ENCODE measurements at regions not wholly inside any gene's neighbourhood (a gene's known extent, or its start where the extent isn't known, plus 50 kb on each side); places are given as distances from the start of the nearest gene placed in this dataset.

GRCh38 chr5:112647428-112647827 is 90.3 kb upstream of the APC start:
- H3K4me1 ChIP-seq (ENCODE audit: insufficient read depth, low read length) = no peaks in the 10 kb centered on the region
- FAIRE-seq (no peak), DNase-seq (ENCODE audit: low read depth) (no peak)
- H3K27ac ChIP-seq (ENCODE audit: low read depth, low read length) = no peak overlapping the region
- H3K4me3 ChIP-seq (ENCODE audit: insufficient read depth, low read depth, low read length) = no peak overlapping the region
- Mint-ChIP-seq H3K9me3 (ENCODE audit: unreplicated experiment) (no peaks in the 10 kb centered on the region), H3K27me3 (ENCODE audit: low read depth, unreplicated experiment) (peaks cover 4% of the 10 kb centered on the region), H3K4me1 (ENCODE audit: low read depth, unreplicated experiment) (peaks cover 2% of the 10 kb centered on the region), H3K4me3 (ENCODE audit: unreplicated experiment) (no peak overlapping the region), H3K36me3 (ENCODE audit: low read depth, unreplicated experiment) (no peaks in the 10 kb centered on the region), H3K27ac (ENCODE audit: unreplicated experiment) (no peak overlapping the region)
- no peak overlapping the region for H2AFZ ChIP-seq (ENCODE audit: low read depth, low read length)
- H3K36me3 ChIP-seq (ENCODE audit: insufficient read depth, low read length) = no peaks in the 10 kb centered on the region
- H3K27me3 ChIP-seq (ENCODE audit: insufficient read depth, low read length) = no peaks in the 10 kb centered on the region
- H3K79me2 ChIP-seq (ENCODE audit: insufficient read depth, low read length) = no peaks in the 10 kb centered on the region
- no peak overlapping the region for H3K4me2 ChIP-seq (ENCODE audit: low read length)
- TF ChIP-seq EZH2 (IDR thresholded peaks at IDR 0.05; ENCODE audit: insufficient read depth, low read length) (no peak), CTCF (IDR thresholded peaks at IDR 0.05; ENCODE audit: insufficient read depth, low read depth, low read length) (no peak)
- no peaks in the 10 kb centered on the region for H4K20me1 ChIP-seq (ENCODE audit: insufficient read depth, low read length)
- H3K9me3 ChIP-seq (ENCODE audit: insufficient read depth, low read depth, low read length) = no peaks in the 10 kb centered on the region
- no peak overlapping the region for H3K9ac ChIP-seq (ENCODE audit: low read length)

GRCh38 chr5:112648264-112648663 is 89.4 kb upstream of the APC start:
- Mint-ChIP-seq H3K9me3 (ENCODE audit: unreplicated experiment) (no peaks in the 10 kb centered on the region), H3K4me3 (ENCODE audit: unreplicated experiment) (no peak overlapping the region), H3K4me1 (ENCODE audit: low read depth, unreplicated experiment) (peaks cover 2% of the 10 kb centered on the region), H3K36me3 (ENCODE audit: low read depth, unreplicated experiment) (no peaks in the 10 kb centered on the region), H3K27me3 (ENCODE audit: low read depth, unreplicated experiment) (peaks cover 4% of the 10 kb centered on the region), H3K27ac (ENCODE audit: unreplicated experiment) (no peak overlapping the region)
- Histone ChIP-seq H3K79me2 (ENCODE audit: insufficient read depth, low read length) (no peaks in the 10 kb centered on the region), H3K9ac (ENCODE audit: low read length) (no peak overlapping the region), H3K4me1 (ENCODE audit: insufficient read depth, low read length) (no peaks in the 10 kb centered on the region), H3K27me3 (ENCODE audit: insufficient read depth, low read length) (no peaks in the 10 kb centered on the region), H4K20me1 (ENCODE audit: insufficient read depth, low read length) (no peaks in the 10 kb centered on the region), H2AFZ (ENCODE audit: low read depth, low read length) (no peak overlapping the region), H3K4me3 (ENCODE audit: insufficient read depth, low read depth, low read length) (no peak overlapping the region), H3K36me3 (ENCODE audit: insufficient read depth, low read length) (no peaks in the 10 kb centered on the region), H3K9me3 (ENCODE audit: insufficient read depth, low read depth, low read length) (no peaks in the 10 kb centered on the region), H3K27ac (ENCODE audit: low read depth, low read length) (no peak overlapping the region), H3K4me2 (ENCODE audit: low read length) (no peak overlapping the region)
- TF ChIP-seq EZH2 (IDR thresholded peaks at IDR 0.05; ENCODE audit: insufficient read depth, low read length) (no peak), CTCF (IDR thresholded peaks at IDR 0.05; ENCODE audit: insufficient read depth, low read depth, low read length) (no peak)
- DNase-seq (ENCODE audit: low read depth) = no peak
- no peak for FAIRE-seq

- H3K27me3 Mint-ChIP-seq (ENCODE audit: low read depth, unreplicated experiment) = peaks cover 4% of the 10 kb centered on the region
- H3K27me3 ChIP-seq (ENCODE audit: insufficient read depth, low read length) = no peaks in the 10 kb centered on the region
- H3K27ac Mint-ChIP-seq (ENCODE audit: unreplicated experiment) = no peak overlapping the region
- H3K9ac ChIP-seq (ENCODE audit: low read length) = no peak overlapping the region
- no peak overlapping the region for H3K4me2 ChIP-seq (ENCODE audit: low read length)
- H3K9me3 Mint-ChIP-seq (ENCODE audit: unreplicated experiment) = no peaks in the 10 kb centered on the region
- no peak overlapping the region for H3K4me3 Mint-ChIP-seq (ENCODE audit: unreplicated experiment)
- FAIRE-seq (no peak), DNase-seq (ENCODE audit: low read depth) (no peak)
- H3K36me3 ChIP-seq (ENCODE audit: insufficient read depth, low read length) = no peaks in the 10 kb centered on the region
- TF ChIP-seq CTCF (IDR thresholded peaks at IDR 0.05; ENCODE audit: insufficient read depth, low read depth, low read length) (no peak), EZH2 (IDR thresholded peaks at IDR 0.05; ENCODE audit: insufficient read depth, low read length) (no peak)
- H3K36me3 Mint-ChIP-seq (ENCODE audit: low read depth, unreplicated experiment) = no peaks in the 10 kb centered on the region
- no peaks in the 10 kb centered on the region for H3K4me1 ChIP-seq (ENCODE audit: insufficient read depth, low read length)
- no peaks in the 10 kb centered on the region for H4K20me1 ChIP-seq (ENCODE audit: insufficient read depth, low read length)
- no peaks in the 10 kb centered on the region for H3K9me3 ChIP-seq (ENCODE audit: insufficient read depth, low read depth, low read length)
- no peak overlapping the region for H3K4me3 ChIP-seq (ENCODE audit: insufficient read depth, low read depth, low read length)
- H3K4me1 Mint-ChIP-seq (ENCODE audit: low read depth, unreplicated experiment) = peaks cover 8% of the 10 kb centered on the region
- H2AFZ ChIP-seq (ENCODE audit: low read depth, low read length) = no peak overlapping the region
- no peak overlapping the region for H3K27ac ChIP-seq (ENCODE audit: low read depth, low read length)
- no peaks in the 10 kb centered on the region for H3K79me2 ChIP-seq (ENCODE audit: insufficient read depth, low read length)
Observed at GRCh38 chr5:112649882-112650281, 87.8 kb upstream of the APC start.

Measured in astrocyte (in vitro differentiated cells and primary cell).